ENCODE measurements at regions not wholly inside any gene's neighbourhood (a gene's known extent, or its start where the extent isn't known, plus 50 kb on each side); places are given as distances from the start of the nearest gene placed in this dataset.

DNA sequence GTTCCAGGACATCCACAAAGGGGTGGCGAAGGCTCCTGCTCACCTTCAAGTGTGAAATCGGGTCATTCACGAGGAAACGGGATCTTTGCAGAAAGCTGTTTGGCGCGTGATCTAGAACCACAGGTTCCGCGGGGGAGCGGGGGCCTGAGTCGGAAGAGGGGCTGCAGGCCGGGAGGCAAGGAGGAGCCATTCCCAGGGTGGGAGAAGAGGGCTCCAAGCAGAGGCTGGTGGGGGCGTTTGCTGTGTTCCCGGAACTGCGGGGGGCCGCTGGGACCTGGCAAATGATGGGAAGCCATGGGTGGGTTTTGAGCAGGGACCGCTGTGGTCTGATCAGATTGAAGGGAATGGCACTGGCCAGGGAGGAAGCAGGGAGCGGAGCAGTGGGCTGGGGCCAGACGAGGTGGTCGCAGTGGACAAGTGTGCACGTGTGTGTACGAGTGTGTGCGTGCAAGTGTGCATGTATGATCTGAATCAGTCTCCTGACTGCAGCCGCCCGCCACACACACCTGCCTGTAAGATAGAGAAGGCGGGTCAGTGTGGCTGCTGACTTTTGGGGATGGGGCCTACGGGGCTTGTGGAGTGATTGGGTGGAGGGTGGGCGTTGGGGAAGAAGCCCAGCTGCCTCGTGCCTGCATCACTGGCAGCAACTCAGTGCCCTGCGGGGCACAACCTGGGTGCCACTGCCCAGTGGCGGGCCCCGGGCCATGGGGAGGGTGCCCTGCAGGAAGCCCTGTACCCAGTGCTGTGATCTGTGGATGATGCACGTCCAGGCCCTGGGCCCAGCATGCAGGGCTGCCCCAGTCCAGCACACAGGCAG, 141.9 kb downstream of the KIF26A start:
- Mint-ChIP-seq H3K27me3 (peaks cover 4% of the 10 kb centered on the region), H3K4me1 (no peaks in the 10 kb centered on the region), H3K4me3 (no peak overlapping the region), H3K27ac (no peak overlapping the region), H3K36me3 (no peaks in the 10 kb centered on the region), H3K9me3 (no peaks in the 10 kb centered on the region)
- DNase-seq, result no peak

DNA sequence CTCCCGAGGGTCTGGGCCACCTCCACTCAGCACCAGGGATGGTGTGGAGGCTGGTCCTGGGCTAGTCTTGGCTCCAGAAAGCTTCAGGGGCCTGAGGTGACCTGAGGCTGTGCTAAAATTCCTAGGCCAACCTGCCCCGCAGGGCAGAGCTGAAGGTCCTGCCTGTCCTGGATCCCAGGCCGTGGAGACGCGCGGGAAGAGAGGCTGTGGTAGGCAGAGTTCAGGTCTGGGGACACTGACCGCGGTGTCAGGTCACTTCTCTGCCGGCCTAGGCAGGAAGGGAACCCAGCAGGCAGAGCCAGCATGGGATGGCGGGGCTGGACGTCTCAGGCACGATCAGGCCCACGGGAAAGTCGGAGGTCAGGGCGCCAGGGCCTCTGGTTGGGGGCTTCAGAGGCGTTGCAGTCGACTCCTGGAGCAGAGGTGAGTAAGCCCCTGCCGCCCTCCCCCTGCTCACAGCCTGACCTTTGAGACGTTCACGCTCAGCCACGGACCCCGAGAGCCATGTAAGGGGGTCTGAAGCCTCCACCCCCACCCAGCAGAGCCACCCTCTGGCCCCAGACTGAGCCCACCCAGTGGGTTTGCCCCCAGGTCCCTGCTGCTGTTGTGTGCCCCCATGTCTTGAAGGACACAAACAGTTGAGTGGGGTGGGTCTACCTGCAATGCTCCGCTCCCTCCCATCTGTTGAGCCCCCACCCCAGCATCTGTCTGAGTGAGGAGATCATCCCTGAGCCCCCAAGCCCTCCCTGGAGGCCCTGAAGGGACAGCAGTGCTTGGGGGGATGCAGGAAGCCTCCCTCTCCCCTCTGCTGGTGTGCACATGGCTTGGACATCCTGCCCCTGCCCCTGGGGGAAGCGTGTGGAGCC, 142.7 kb downstream of the KIF26A start:
- no peaks in the 10 kb centered on the region for H3K4me1 Mint-ChIP-seq
- no peaks in the 10 kb centered on the region for H3K36me3 Mint-ChIP-seq
- no peak for DNase-seq
- peaks cover 4% of the 10 kb centered on the region for H3K27me3 Mint-ChIP-seq
- no peak overlapping the region for H3K4me3 Mint-ChIP-seq
- H3K27ac Mint-ChIP-seq, result no peak overlapping the region
- no peaks in the 10 kb centered on the region for H3K9me3 Mint-ChIP-seq

DNA sequence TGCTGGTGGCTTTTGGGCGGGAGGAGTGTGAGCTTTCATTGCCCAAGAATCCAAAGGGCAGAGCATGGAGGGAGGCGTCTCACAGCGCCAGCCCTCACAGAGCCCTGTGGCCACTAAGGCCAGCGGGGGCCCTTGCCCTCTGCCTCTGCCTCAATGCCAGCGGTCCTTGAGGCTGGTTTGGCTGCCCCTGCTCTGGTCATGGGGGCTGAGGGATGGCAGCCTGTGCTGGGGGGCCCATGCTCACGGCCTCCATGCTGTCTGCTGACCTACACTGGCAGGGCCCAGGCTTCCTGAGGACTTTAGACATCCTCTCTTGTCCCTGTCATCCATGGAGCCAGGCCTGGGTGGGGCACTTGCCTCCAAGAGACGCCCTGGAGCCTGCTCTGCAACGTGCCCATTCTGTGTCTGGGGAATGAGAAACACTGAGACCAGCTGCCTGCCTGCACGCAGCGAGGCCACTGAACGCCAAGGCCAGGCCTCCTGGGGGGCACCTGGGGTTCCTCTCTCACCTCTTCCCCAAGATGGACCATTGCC, 143.4 kb downstream of the KIF26A start:
- no peaks in the 10 kb centered on the region for H3K9me3 Mint-ChIP-seq
- no peaks in the 10 kb centered on the region for H3K36me3 Mint-ChIP-seq
- H3K4me3 Mint-ChIP-seq, result no peak overlapping the region
- H3K4me1 Mint-ChIP-seq, result no peaks in the 10 kb centered on the region
- DNase-seq, result no peak
- peaks cover 4% of the 10 kb centered on the region for H3K27me3 Mint-ChIP-seq
- no peak overlapping the region for H3K27ac Mint-ChIP-seq

DNA sequence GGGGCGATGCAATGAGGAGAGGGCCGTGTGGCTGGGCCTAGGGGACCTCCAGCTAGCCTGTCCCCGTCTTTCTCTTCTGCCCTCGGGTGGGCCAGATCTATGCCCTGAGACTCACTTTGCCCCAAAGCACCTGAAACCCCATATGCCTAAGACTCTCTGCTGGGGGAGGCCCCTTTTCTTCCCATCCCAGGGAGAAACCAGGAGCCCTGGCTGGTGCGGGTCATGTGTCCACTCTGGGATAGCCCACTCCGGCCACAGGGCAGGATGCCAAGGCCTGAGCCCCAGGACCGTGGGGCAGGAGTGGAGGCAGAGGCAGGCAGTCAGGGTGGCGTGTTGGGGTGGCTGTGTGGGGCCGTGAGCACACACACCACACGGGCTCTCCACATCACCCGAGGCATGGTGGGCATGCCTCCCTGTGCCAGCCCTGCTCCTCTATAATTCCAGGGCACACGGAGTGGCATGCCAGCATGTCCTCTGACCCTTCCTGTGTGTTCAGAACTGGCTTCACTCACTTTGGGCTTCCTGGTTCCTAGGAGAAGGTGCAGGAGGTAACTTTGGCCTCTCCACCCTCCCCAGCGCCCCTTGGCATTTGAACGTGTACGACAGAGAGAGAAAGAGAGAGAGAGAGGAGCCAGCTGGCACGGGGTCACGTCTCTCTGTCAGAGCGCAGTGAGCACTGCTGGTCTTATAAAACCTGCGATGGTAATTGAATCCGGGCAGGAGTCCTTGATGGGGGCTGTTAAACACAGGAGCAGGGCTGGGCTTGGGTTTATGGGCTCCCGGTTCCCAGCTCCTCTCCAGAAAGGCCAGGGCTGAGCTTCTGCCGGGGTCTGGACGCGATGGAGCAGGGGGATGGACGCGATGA, 144.2 kb downstream of the KIF26A start:
- H3K36me3 Mint-ChIP-seq, result no peaks in the 10 kb centered on the region
- DNase-seq, result no peak
- no peaks in the 10 kb centered on the region for H3K4me1 Mint-ChIP-seq
- H3K4me3 Mint-ChIP-seq, result no peak overlapping the region
- no peak overlapping the region for H3K27ac Mint-ChIP-seq
- H3K27me3 Mint-ChIP-seq, result peaks cover 4% of the 10 kb centered on the region
- no peaks in the 10 kb centered on the region for H3K9me3 Mint-ChIP-seq

DNA sequence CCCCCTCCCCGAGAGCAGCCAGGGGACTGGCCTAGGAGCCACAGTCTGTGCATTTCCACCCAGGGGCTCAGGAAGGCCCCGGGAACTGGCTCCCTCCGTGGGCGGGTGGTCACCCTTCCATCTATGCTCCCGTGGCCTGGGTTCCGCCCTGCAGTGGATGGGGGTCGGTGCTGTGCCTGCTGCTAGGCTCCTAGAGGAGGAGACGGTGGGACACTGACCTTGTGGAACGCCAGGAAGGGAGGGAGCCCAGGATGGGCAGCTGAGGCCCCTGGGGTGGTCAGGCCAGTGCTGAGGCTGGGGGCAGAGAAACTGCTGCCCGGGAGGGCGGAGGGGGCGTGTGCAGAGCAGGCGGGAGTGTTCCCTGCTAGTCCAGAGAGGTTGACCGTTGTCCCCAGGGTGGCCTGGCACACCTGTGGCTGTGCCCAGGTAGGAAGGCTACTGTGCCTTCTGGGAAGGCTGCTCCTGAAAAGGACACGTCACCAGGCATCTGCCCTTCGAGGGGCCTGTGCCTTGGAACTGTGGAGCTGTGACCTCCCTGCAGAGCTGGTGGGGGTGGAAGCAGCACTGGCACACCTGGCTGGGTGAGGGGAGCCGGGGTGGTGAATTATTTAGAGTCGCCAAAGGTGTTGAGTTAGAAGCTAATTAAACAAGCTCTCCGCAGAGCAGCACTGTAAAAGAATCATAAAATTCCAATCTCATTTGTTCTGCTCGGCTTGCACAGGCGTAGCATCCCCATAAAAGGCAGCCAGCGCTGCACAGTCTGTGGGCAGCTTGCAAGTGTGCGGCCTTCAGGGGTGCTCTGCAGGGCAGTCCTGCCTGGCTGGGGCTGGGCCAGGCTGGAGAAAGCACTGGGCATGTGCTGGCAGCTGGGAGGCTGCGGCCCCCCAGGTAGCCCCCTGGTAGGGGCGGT, 145.1 kb downstream of the KIF26A start:
- Mint-ChIP-seq H3K27ac (no peak overlapping the region), H3K4me1 (no peaks in the 10 kb centered on the region), H3K36me3 (no peaks in the 10 kb centered on the region), H3K9me3 (no peaks in the 10 kb centered on the region), H3K4me3 (no peak overlapping the region), H3K27me3 (peaks cover 4% of the 10 kb centered on the region)
- DNase-seq, result no peak

DNA sequence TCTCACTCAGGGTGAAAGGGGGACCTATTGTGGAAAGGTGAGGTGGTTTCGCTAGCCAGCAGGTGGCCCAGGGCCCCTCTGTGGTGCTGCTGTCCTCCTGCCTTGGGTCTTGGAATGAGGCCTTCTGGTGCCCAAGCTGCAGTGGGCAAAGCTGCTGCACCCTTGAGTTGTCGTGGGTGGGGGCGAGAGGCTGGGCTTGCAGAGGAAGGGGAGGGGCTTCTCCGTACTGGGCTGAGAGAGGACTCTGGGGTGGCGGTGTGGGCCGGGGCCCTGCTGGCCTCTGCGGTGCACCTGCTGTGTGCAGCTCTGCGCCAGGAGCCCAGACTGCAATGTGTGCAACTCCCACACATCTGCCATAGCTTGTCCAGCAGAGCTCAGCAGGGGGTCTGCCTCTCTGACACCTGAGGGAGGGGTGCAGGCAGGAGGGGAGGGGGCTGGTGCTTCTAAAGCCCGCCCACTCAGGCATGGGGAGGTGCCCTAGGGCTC, 145.8 kb downstream of the KIF26A start:
- Mint-ChIP-seq H3K27ac (no peak overlapping the region), H3K27me3 (no peaks in the 10 kb centered on the region), H3K36me3 (no peaks in the 10 kb centered on the region), H3K4me1 (no peaks in the 10 kb centered on the region), H3K9me3 (no peaks in the 10 kb centered on the region), H3K4me3 (no peak overlapping the region)
- no peak for DNase-seq

DNA sequence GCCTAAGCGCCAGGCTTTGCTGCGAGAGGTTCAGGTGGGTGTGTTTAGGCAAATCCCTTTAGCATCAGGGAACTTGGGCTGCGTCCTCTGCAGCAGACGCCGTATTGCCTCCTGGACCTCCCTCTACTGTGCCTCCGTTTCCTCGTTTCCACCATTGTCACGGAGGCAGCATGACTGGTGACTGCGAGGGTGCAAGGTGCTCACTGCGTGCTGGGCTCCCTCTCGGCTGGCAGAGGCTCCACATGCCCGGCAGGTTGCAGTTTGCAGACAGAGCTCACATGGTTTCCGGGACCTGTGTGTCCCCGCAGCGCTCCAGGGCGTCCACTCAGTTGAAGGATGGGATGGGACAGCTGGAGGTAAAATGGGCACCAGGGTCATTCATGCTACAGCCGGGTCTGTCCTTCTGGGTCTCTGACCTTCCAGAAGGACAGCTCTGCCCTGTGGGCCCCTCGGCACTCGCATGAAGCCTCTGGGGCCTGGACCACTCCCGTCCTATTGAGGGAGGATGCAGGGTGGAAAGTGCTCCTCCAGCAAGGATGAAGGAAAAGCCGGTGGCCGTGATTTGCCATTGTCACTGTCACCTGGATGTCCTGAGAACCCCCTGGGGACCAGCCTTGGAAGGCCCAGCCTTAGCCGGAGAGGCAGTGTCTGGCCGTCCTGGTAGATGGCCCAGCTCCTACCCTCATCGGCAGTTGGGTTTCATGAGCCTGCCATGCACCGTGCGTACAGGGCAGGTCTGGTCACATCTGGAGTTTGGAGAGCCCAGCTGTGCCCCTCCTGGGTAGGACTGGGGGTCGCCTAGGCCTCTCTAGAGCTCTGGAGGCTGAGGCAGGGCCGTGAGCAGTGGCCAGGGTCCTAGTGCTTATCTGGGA, 146.5 kb downstream of the KIF26A start:
- H3K9me3 Mint-ChIP-seq, result no peaks in the 10 kb centered on the region
- H3K4me3 Mint-ChIP-seq, result no peak overlapping the region
- no peak for DNase-seq
- H3K27ac Mint-ChIP-seq, result no peak overlapping the region
- no peaks in the 10 kb centered on the region for H3K36me3 Mint-ChIP-seq
- H3K4me1 Mint-ChIP-seq, result no peaks in the 10 kb centered on the region
- no peaks in the 10 kb centered on the region for H3K27me3 Mint-ChIP-seq

DNA sequence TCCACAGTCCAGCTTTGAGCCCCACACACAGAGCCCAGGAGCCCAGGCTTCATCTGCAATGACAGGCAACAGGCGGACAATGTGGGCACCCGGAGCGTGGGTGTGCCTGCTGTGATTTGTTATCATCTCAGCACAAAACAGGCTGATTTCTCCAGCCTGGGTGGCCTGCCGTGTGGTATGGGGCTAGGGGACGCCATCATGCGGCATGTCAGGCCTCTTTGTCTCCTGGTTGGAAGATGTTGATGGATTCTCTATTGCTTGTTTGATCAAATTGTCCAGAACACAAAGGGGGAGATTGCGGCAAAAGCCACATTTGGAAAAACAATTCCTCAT, 147.1 kb downstream of the KIF26A start:
- Mint-ChIP-seq H3K27ac (no peak overlapping the region), H3K4me1 (no peaks in the 10 kb centered on the region), H3K36me3 (no peaks in the 10 kb centered on the region), H3K27me3 (no peaks in the 10 kb centered on the region), H3K4me3 (no peak overlapping the region), H3K9me3 (no peaks in the 10 kb centered on the region)
- DNase-seq, result no peak

DNA sequence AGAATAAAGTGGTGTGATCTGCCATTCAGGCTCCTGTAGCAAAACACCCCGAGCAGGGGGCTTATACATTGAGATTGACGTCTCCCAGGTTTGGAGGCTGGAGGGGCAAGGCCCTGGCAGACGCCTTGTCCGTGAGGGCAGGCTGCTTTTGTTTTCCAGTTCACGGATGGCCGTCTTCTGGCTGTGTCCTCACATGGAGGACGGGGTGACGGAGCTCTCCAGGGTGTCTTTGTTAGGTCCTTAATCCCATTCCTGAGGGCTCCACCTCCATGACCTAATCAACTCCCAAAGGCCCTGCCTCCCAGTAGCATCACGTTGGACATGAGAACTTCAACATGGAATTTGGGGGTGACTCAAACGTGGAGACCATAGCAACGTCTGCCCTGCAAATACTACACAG, 147.7 kb downstream of the KIF26A start:
- no peak overlapping the region for H3K4me3 Mint-ChIP-seq
- no peaks in the 10 kb centered on the region for H3K9me3 Mint-ChIP-seq
- H3K4me1 Mint-ChIP-seq, result no peaks in the 10 kb centered on the region
- H3K27me3 Mint-ChIP-seq, result no peaks in the 10 kb centered on the region
- DNase-seq, result no peak
- H3K36me3 Mint-ChIP-seq, result no peaks in the 10 kb centered on the region
- H3K27ac Mint-ChIP-seq, result no peak overlapping the region

DNA sequence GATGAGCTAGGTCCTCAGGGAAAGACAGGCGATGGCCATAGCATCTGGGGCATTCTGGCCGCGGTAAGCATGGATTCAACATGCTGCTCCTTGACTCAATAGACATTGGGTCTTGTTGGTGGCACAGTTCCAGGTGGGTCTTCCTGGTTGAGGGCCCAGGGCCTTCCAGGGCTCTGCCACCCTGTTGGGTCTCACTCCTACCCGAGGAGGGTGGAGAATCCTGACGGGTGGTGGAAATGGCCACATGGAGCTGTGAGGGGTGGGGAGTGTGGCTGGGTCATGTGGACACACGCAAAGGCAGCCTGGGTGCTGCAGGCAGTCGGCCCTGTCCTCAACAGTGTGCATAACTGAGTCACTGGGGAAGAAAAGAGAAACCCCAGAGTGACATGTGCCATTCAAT, 148.1 kb downstream of the KIF26A start:
- Mint-ChIP-seq H3K27me3 (no peaks in the 10 kb centered on the region), H3K9me3 (no peaks in the 10 kb centered on the region), H3K36me3 (no peaks in the 10 kb centered on the region), H3K27ac (no peak overlapping the region), H3K4me1 (no peaks in the 10 kb centered on the region), H3K4me3 (no peak overlapping the region)
- DNase-seq, result no peak

DNA sequence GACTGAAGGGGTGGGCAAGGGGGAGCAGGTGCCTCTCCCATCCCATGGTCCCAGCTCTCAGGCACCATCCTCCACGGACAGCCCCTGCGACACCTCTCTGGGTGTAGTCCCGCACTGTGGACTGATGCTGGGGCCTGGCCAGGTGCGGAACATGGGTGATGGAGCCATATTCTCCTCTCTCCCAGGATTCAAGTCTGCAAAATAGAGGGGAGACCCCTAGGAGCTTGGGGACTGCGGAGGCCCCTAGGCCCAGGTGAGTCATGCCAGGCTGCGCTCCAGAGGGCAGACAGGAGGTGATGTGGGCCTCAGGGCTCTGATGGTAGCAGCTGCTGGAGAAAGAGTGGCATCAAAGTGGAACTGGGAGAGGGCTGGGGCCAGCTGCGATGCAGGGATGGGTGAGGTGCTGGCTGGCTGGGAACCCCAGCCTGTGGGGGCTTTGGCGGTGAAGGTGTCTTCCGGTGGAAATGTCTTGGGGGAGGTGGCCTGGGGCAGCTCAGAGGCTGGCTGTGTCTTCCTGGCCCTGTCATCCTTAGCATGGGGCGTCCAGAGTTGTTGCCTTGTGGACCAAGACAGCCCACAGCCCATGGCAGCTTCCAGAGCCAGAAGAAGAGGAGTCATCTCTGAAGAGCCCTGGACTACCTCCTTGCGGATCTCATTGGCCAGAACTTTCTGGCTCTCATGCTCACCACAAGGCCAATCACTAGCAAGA, 149.1 kb downstream of the KIF26A start:
- Mint-ChIP-seq H3K27me3 (no peaks in the 10 kb centered on the region), H3K36me3 (no peaks in the 10 kb centered on the region)

DNA sequence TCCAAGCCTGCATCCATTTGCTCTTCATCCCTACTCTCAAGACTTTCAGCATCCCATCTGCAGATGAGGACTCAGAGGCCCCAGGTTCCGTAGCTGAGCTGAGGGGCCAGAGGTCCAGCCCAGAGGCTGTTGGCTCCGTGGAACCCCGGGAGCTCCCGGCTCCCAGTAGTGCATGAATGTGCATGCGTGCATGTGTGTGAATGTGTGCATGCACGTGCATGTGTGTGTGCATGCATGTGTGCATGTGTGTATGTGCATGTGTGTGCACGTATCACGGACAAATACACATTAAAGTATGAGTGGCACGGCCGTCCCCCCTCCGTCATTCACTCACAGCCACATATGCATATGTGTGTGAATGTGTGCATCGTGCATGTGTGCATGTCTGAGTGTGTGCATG, 149.9 kb downstream of the KIF26A start:
- H3K27ac Mint-ChIP-seq, result no peak overlapping the region
- H3K4me3 Mint-ChIP-seq, result no peak overlapping the region

More for the DNA sequence above, 149.1 kb downstream of the KIF26A start:
- no peak for DNase-seq
- Mint-ChIP-seq H3K9me3 (no peaks in the 10 kb centered on the region), H3K4me1 (no peaks in the 10 kb centered on the region), H3K27ac (no peak overlapping the region), H3K4me3 (no peak overlapping the region)

DNA sequence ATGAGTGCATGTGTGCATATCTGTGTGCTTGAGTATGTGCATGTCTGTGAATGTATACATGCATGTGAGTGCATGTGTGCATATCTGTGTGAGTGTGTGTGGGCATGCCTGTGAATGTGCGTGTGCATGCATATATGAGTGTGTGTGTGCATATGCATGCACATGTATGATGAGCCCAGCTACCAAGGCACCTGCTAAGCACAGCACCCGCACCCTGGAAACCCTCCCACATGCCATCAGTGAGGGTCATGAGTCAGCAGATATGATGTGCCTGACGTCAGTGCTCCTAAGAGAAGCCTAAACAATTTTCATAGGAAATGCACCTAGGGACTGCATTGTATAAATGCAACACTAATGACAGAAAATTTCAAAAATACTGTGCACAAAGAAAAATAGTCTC, 151.1 kb downstream of the KIF26A start:
- H3K4me3 Mint-ChIP-seq, result no peak overlapping the region
- DNase-seq, result no peak
- H3K9me3 Mint-ChIP-seq, result no peaks in the 10 kb centered on the region
- peaks cover 4% of the 10 kb centered on the region for H3K27me3 Mint-ChIP-seq
- no peaks in the 10 kb centered on the region for H3K4me1 Mint-ChIP-seq
- no peak overlapping the region for H3K27ac Mint-ChIP-seq
- H3K36me3 Mint-ChIP-seq, result no peaks in the 10 kb centered on the region

More for the DNA sequence above, 149.9 kb downstream of the KIF26A start:
- H3K9me3 Mint-ChIP-seq, result no peaks in the 10 kb centered on the region
- H3K4me1 Mint-ChIP-seq, result no peaks in the 10 kb centered on the region
- H3K27me3 Mint-ChIP-seq, result no peaks in the 10 kb centered on the region
- no peaks in the 10 kb centered on the region for H3K36me3 Mint-ChIP-seq
- DNase-seq, result no peak
